DMS114 treated with DMSO at 0.1 percent for 48 hours (cell line): ENCODE measurements at regions not wholly inside any gene's neighbourhood (a gene's known extent, or its start where the extent isn't known, plus 50 kb on each side); places are given as distances from the start of the nearest gene placed in this dataset.

Experiments used
- DNase-seq: peaks from one replicate; lab custom pipeline; 2025; ENCODE audit not compliant: unreplicated experiment; lab: John Stamatoyannopoulos, UW

DNA sequence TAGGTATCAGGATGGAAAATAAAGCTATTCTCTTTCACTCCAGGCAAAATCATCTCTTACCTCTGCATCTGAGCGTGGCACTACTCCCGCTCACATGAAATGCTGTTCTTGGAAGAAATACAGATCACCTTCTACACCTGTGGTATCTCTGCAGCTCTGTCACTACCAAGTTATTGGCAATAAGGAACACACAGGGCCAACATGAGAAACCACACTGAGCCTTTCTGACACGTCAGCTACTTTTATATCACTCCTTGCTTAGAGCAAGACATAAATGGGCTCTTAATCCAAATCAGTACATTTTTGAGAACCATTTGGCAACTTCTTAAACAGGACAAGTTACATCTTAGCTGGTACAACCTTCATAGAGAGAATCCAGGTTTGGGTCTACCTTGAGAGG lies 101.8 kb upstream of the GUCY1A1 start:
- no peak for DNase-seq

DNA sequence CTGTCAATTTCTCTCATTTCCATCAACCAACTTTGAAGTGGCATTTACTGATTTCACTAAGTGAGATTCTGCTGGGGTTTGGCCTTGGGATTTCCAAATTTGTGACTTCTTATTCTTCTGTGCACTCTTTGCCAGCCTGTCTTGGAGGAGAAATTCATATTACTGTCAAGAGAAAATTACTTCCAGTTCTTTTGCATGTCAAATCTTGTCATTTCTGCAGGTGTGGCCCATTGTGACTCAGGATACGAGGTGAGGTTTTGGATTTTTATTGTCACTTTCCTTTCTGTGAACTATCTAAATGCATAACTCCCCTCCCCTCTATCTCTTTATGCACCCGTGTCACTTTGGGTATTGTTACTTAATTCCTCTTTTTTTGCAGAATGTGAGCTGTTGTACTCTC lies 102.6 kb upstream of the GUCY1A1 start:
- DNase-seq, result no peak

DNA sequence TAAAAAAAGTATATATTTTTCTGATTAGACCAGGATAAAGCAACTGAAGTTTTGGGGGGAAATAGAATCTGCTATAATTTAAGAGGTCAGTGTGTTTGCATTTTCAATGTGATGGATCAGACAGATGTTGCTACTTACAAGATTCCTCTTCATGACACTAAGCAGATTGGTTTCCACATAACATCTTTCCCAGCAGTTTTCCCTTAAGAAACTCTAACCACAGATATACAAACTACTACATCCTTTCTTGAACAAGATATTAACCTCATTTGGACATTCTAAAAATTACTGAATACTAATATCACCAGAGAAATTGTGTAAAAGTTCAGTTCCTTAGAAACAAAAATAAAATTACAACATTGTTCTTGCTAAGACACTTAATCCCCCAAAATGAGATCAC lies 106.7 kb upstream of the GUCY1A1 start:
- no peak for DNase-seq

DNA sequence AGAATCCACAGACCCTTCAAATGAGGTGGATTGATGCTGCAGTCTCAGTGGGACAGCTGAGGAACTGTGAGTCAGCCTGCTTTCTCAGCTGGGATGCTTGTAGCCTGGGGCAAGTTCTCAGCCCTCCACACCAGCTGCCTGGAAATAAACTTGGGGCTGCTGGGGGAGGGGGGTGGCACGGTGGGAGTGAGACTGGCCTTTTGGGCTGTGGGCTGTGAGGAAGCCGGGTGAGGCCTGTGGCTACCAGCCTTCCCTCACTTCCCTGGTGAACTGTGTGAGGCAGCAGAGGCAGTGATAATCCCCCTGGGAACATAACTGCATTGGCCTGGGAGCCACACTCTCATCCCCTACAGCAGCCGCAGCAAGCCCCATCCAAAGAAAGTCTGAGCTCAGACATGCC lies 114.5 kb upstream of the GUCY1A1 start:
- no peak for DNase-seq

DNA sequence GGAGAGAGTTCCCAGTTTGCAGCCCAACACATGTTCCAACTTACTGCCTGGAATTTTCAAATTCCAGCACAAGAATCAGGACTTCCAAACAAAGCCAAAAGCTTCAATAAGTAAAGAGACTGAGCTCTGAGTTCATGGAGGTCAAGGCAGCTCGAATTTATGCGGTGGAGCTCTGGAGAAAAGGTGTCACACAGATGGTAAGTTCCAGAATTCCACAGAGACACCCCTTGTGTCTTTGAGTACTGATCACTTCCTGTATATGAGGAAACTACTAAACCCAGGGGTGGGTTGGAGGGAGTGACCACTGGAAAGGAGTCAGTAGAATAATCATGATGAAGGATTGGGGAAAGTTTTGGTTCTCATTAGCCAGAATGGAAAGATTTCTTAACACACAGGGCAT lies 118.5 kb upstream of the GUCY1A1 start:
- DNase-seq, result no peak

DNA sequence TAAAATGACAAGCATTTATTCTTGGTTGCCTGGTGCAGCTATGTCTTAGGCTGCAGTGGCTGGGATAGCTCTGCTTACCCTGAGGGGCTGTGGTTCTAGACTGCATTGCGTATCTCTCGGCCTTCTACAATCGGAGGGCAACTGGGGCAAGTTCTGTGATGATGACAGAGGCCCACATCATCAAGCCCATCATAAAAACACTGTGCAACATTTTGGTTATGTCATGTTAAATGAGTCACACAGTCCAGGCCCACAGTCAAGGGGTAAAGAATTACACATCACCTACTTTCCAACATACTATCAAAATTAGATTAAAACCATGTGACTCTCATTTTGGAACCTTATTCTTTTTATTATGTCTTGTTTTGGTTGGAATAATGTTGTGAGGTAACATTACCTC lies 120.2 kb upstream of the GUCY1A1 start:
- DNase-seq, result no peak

DNA sequence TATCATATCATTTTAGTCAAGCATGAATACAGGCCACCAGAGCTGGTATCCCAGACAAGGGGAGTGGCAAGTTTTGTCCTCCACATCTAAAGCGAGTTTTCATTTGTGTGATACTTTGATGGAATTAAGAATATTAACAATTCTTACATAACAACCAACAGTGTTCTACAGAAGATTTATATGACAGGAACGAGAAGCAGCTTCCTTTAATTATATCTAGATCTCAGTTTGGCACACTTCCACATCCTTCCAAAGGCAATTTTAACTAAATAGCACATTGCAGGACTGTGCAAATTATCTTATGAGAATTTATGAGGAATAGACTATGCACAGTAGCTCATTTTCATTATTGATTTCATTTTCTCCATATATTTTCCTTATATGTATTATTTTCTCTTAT lies 121.2 kb upstream of the GUCY1A1 start:
- no peak for DNase-seq

DNA sequence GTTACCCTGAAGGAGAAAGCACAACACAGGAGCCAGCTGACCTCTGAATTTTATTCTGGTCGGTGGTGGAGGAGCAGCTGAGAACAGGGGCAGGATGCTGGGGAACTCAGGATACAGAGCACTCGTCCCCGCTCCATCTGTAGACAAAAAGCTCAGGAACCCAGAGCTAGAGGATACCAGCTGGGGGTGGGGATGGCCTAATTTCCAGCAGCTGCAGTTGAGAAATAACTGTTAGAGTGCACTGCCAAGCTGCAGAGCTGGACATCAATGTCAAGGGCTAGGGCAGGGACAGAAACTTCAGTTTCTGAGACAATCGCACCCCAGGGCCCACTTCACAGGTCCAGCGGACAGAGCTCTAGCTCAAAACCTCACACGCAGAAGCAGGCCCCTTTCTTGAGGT lies 122.1 kb upstream of the GUCY1A1 start:
- DNase-seq, result no peak

DNA sequence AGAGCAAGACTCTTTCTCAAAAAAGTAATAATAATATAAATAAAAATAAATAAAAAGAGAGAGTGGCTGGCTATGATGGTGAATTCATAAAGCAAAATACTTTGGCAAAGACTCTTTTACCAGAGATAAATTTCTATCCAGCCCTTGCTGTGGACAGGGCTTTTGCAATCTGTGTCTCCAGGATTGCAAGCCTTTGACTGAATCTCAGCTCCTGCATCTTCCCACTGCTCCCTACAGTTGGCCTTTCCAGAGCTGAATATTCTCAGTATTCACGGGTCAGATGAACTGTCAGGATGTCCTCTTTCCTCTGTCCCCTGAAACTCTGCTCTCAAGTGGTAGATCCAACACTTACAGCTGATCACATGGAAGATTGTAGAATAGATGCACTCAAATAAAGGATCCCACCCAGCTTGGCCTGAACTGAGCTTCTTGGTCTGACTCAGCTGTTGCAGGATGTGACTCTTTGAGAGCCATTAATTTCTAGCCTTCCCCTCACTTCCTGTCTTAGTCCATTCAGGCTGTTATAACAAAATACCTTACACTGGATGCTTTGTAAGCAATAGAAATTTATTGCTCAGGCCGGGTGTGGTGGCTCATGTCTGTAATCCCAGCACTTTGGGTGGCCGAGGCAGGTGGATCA lies 123.4 kb upstream of the GUCY1A1 start:
- DNase-seq, result no peak

DNA sequence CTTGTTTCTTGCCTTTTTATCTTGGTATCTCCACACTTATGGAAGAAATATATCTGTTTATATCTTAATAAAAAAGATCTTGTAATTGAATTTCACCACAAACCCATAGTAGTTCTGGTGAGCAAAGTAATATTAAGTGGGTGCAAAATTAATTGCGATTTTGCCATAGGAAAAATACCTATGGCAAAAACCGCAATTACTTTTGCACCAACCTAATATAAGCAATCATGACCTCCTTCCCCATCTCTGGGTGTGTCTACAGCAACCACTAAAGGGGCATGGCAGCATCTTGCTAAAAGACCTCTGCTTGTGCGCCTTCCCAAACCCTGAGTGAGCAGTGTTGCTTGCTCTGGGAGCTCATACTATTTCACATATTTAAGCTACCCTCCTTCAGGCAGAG lies 124.2 kb upstream of the GUCY1A1 start:
- no peak for DNase-seq

DNA sequence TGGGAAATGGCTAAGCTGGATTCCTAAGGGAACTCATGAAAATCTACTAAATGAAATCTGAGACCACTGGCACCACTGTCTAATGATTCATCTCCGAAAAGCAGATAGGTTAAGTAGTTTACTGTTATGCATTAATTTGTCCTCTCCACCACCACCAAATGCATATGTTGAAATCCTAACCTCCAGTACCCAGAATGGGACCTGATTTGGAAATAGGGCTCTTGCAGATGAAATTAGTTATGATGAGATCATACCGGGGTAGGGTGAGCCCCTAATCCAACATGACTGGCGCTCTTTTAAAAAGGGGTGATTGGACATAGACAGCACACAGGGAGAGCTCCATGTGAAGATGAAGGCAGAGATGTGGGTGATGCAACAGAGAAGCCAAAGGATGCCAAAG lies 124.9 kb upstream of the GUCY1A1 start:
- DNase-seq, result no peak

DNA sequence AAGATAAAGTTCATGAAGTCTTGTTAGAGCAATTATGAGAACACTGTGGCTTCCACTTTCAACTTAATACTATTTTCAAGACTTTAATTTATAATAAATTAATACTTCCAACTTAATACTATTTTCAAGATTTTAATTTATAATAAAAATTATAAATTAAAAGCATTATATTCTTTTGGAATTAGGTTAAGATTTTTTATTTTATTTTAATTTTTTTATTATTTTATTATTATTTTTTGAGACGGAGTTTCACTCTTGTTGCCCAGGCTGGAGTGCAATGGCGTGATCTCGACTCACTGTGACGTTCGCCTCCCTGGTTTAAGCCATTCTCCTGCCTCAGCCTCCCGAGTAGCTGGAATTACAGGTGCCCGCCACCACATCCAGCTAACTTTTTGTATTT lies 126.0 kb upstream of the GUCY1A1 start:
- no peak for DNase-seq

DNA sequence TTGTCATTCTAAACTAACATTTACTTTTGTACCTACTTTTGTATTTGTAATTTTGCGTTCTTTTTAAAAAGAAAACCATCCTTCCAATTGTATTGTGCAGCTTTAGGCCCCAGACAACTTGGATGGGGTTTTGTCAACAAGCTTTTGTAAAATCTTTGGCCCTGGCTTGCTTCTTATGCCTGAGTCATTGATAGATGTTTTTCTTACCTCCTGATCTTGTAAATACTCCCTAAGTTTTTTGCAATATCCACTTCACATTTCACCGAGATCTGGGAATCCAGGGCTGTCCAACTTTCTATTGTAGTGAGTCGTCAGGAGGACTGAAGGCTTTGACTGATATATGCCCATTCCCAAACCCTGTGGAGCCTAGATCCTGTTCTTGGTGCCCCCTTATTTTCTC lies 126.9 kb upstream of the GUCY1A1 start:
- no peak for DNase-seq

DNA sequence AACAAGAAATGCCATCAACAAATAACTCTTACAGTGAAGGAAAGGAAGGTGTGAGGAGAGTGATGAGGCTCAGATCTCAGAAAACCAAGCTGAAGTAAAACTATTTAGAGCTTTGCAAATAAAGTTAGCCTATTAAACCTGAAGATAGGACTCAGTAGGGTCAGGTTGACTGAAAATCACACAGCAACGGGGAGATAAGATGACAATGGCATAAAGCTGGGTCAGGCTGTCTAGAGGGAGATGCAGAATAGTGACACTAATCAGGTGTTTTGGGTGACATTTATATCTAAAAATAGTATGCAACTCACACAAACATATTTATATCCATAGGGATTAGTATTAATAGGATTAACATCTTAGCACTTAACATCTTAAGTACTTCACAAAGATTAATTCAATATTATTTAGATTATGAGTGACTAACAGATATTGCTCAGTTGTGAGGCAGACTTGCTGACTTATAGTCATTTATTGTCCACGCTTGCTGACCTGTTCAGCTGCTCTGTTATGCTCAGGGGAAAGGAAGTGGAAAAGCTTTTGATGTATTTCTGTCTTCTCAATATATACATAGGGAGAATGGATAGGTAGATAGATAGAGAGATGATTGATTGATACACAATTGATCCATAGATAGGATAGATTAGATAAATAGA lies 130.7 kb upstream of the GUCY1A1 start:
- DNase-seq, result no peak

DNA sequence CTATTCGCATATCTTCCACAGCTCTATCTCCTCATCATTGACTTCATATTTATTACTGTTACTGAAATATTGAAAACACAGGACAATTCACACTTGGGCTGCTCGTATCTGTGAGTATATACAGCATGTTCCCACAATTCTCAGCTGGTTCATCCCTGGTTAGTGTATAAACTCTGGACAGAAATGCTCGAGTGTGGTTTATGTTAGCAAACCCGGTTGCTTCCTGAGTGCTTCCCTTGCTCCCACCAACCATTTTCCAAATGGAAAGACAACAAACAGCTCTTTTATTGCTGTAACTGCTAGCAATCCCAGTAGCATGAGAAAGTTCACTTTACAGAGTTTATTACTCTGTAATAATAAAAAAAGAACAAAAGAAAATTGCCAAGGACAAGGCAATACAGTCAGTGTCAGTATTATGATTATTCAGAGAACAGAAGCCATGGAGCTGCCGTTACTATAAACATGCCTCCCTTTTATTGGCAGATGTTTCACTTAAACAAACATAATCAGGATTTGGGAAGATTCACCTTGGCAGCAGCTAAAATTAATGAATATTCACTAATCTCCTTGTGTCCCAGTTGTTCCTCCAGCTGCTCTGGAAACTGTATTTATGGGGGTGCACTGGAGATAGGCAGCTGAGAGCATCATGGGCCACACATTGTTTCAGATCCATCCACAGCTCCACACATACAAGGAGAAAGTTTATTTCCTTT lies 134.1 kb upstream of the GUCY1A1 start:
- DNase-seq, result no peak

DNA sequence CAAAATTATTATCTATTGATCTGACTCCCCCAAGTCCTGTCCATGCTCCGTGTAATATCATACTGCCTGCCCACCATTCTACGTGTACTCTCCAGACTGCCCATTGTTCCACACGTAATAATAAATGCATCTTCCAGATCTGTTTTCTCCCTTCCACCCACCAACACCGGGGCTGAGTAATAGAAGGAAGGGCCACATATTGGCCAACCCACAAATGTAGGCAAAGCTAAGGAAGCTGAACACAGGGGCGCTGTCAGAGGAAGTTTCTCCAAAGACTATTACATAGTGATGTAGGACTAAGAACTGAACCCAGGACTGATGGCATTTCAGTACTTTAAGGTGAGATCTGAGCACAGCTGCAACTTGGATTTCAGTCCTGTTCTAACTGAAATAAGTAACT lies 135.8 kb upstream of the GUCY1A1 start:
- DNase-seq, result no peak

DNA sequence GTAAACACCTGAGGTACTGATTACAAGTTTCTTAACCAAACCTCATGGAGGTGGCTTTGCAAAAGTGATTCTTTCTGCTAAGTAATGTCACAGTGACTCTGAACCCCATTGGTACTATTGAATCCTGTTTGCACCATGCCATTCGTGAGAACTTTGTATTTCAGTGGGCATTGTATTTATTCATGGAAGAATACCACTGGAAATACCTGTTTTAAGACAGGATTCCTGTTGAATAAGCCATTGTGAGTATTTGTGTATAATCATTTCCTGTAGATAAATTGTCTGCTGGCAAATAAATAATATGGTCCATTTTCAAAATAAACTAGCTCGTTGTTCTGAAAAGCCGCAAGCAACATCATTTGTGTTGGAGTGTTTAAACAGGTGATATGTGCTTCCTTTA lies 136.4 kb upstream of the GUCY1A1 start:
- no peak for DNase-seq

DNA sequence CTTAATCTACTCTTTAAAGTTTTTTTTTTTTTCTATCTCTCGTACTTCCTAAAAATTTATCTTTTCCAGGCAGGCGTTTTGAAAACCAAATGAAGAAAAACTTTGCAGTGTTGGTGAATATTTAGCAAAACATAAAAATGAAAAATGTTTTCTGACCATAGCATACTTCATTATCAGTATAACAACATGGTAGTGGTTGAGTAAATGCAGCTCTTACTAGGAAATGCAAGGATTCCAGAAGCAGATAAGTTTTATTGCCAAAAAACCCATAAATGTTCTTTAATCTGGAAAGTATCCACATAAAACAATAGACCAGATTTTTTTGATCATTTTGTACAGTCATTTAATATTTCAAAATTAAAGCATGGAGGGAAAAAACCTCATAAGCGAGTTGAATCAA lies 136.9 kb upstream of the GUCY1A1 start:
- no peak for DNase-seq

DNA sequence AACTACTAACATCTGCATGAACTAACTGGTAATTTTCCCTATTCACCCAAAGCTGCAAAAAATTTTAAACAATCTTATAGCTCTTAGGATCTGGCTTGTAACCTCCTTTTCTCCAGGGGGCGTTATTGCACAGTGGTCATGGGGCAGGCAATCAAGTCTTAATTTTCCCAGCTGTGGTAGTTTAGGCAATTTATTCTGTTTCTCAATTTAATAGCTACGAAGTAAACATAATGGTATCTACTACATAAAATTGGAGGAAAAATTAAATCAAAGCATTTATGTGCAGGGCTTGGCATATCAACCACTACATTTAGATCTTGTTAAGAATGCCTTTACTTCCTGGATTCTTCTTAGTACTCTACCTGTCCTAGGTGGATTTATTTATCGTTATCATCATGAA lies 137.4 kb upstream of the GUCY1A1 start:
- no peak for DNase-seq

DNA sequence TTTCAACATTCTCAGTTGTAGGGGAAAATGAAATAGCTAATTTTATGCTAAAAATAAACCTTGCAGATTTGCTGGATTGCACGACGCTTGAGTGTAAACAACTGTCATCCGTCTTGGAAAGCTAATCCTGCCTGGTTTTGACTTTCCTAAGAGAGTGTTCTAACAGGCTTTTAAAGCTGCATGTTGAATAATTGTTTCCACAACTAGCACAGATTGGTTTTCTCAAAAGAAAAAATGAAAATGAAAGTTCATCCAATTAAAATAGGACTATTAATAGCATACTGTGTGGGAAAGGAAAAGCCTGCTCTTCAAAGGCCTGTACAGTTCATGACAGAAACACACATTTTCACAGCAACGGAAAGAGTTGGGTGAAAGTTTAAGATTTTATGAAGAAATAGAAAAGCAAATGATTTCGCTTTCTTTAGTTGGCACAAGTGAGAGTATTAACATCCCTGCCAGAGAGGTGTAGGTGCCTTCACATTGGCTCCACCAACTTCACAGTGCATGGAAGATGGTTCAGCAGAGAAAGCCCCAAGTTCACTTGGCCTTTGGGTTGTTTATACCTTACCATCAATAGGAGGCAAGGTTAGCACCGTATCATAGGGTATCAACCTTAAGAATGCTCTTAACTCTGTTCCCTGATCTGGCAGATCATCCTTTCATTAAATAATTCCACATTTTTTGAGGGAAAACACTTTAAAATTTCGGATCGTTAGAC lies 140.0 kb upstream of the GUCY1A1 start:
- no peak for DNase-seq

DNA sequence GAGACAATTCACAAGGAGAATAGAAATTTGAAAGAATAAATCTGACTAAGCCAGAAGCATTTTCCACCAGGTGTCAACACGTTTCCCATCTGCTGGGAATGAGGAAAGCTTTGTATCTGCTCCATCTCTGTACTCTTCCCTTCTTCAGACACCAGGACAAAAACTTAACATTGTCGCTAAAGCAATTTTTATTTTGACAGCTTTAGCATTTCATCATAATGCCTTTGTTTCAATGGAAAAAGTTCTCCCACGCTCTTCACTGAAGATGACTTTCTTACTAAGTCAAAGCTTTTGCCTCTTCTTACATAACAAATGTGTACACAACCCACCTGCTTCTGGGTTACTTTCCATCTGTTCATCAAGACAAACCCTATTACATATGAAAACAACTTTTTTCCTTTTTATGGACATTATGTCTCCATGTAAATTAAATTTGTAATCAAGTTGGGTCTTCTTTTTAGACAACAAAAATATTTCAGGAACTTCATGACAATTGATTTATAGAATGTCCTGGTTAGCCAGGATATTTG lies 141.7 kb upstream of the GUCY1A1 start:
- no peak for DNase-seq

DNA sequence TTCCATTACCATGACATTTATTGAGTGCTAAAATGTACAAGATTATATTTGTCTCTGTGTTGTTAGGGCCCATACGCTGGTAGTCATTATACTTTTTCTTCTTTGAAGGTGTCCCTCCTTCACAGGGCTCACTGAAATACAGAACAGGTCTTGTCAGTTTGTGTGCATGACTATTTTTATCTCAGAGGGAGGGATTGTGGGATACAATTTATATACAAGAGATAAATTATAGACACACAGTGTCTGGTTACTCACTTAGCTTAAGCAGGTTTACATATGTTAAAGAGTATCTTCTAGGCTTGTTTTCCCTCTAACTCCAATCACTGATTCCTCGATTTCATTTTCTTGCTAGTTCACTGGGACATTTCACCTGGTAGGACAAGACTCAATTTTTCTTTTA lies 143.3 kb upstream of the GUCY1A1 start:
- DNase-seq, result no peak
